A549 (cell line): ENCODE measurements at regions not wholly inside any gene's neighbourhood (a gene's known extent, or its start where the extent isn't known, plus 50 kb on each side); places are given as distances from the start of the nearest gene placed in this dataset.

ENCODE experiments used
- ATAC-seq, 2 experiments: fragments of 200-7000 bp in 1 of 2; fragments of >200 bp in 1 of 2; cut with Nextera tagmentation in 1 of 2; cut with Tn5 transposase in 1 of 2; 3 replicates each; pipeline versions ENCODE4 v1.8.0 to v1.9.1; 2018 to 2020; ENCODE audit warnings: mild to moderate bottlenecking in 1 of 2, moderate library complexity in 1 of 2
- CTCF ChIA-PET: fragments of 300-600 bp; sonication (Branson Sonifier 250); formaldehyde crosslinking; extraction: SDS; loops from one replicate; lab custom pipeline; 2021; ENCODE audit warnings: antibody characterized with exemption, inconsistent platforms; lab: Yijun Ruan, JAX
- POLR2A ChIA-PET: fragments of 350-600 bp; formaldehyde crosslinking; extraction: SDS; loops from one replicate; lab custom pipeline; 2021; ENCODE audit warnings: antibody characterized with exemption, inconsistent platforms; lab: Yijun Ruan, JAX
- DNase-seq, 2 experiments: peaks; one replicate each; pipeline versions ENCODE4 v3.0.0 to v3.0.0-alpha.2; 2011 to 2016; ENCODE audit warnings: low read depth in 1 of 2, low spot score in 1 of 2
- FAIRE-seq: peaks from 2 replicates; lab custom pipeline; 2011; peaks lifted over from hg19 to GRCh38; lab: Jason Lieb, UNC
- H3K27ac ChIP-seq, 2 experiments: fragments of >200 bp; sonication (Bioruptor Twin); formaldehyde crosslinking; 3 replicates each; pipeline ENCODE4 v1.5.1; 2016 to 2017
- H3K4me1 ChIP-seq: fragments of >200 bp; sonication (Bioruptor Twin); formaldehyde crosslinking; 3 replicates; pipeline ENCODE4 v1.6.1; 2016
- H3K4me2 ChIP-seq: fragments of >200 bp; sonication (Bioruptor Twin); formaldehyde crosslinking; 3 replicates; pipeline ENCODE4 v1.6.1; 2016
- H3K4me3 ChIP-seq: fragments of >200 bp; sonication (Bioruptor Twin); formaldehyde crosslinking; 3 replicates; pipeline ENCODE4 v1.5.1; 2016
- H3K9me3 ChIP-seq: fragments of >200 bp; sonication (Bioruptor Twin); formaldehyde crosslinking; 3 replicates; pipeline ENCODE4 v1.6.1; 2016
- ATOH8 ChIP-seq: fragments of 250-450 bp; sonication (Bioruptor Pico); IDR thresholded peaks from 2 replicates; pipeline ENCODE4 v1.5.0; 2020; ENCODE audit warnings: low read depth, mild to moderate bottlenecking, moderate library complexity
- CBX8 ChIP-seq: fragments of 200-600 bp; sonication (generic); IDR thresholded peaks from 2 replicates; pipeline ENCODE4 v1.6.1; 2016
- CHD4 ChIP-seq: fragments of 200-600 bp; sonication (generic); IDR thresholded peaks from 2 replicates; pipeline ENCODE4 v1.6.1; 2016; ENCODE audit warnings: antibody characterized with exemption, mild to moderate bottlenecking, borderline replicate concordance
- EHF ChIP-seq: fragments of 250-450 bp; sonication (Bioruptor Pico); IDR thresholded peaks from 2 replicates; pipeline ENCODE4 v1.5.0; 2020; ENCODE audit warnings: mild to moderate bottlenecking
- ELK1 ChIP-seq: fragments of 150-350 bp; IDR thresholded peaks from 2 replicates; pipeline ENCODE4 v1.6.1; 2014; ENCODE audit warnings: low read depth, mild to moderate bottlenecking, low read length
- EP300 ChIP-seq, 2 experiments: fragments of >200 bp; sonication (Bioruptor Twin); formaldehyde crosslinking; IDR thresholded peaks; 2 replicates in 1 of 2; 3 replicates in 1 of 2; pipeline ENCODE4 v1.6.1; 2016 to 2017
- FOXS1 ChIP-seq: fragments of 250-450 bp; sonication (Bioruptor Pico); IDR thresholded peaks from 2 replicates; pipeline ENCODE4 v1.5.0; 2020; ENCODE audit warnings: mild to moderate bottlenecking, moderate library complexity
- HDAC2 ChIP-seq: fragments of 200-600 bp; sonication (generic); IDR thresholded peaks from 2 replicates; pipeline ENCODE4 v1.6.1; 2016
- HOXA7 ChIP-seq: fragments of 250-450 bp; sonication (Bioruptor Pico); IDR thresholded peaks from 2 replicates; pipeline ENCODE4 v1.5.0; 2020; ENCODE audit warnings: mild to moderate bottlenecking, moderate library complexity
- KDM1A ChIP-seq: fragments of 200-600 bp; sonication (generic); IDR thresholded peaks from 2 replicates; pipeline ENCODE4 v1.6.1; 2016; ENCODE audit warnings: low read depth, mild to moderate bottlenecking
- MAFK ChIP-seq: fragments of 450-650 bp; IDR thresholded peaks from 2 replicates; pipeline ENCODE4 v1.6.1; 2014; ENCODE audit not compliant: partially characterized antibody
- MAZ ChIP-seq: fragments of 150-350 bp; IDR thresholded peaks from 2 replicates; pipeline ENCODE4 v1.6.1; 2014; ENCODE audit warnings: antibody characterized with exemption, low read depth, low read length, borderline replicate concordance
- MYC ChIP-seq: IDR thresholded peaks from 2 replicates; pipeline ENCODE4 v1.6.1; 2012; ENCODE audit warnings: mild to moderate bottlenecking, inconsistent platforms, low read length, improper control_type of control experiment, borderline replicate concordance
- NFE2L2 ChIP-seq: fragments of 150-350 bp; conservative IDR thresholded peaks from 2 replicates; pipeline ENCODE4 v1.6.1; 2014; ENCODE audit warnings: low read length
- NR3C1 ChIP-seq: fragments of >200 bp; sonication (Bioruptor Twin); formaldehyde crosslinking; IDR thresholded peaks from 3 replicates; pipeline ENCODE4 v1.6.1; 2017
- POLR2AphosphoS2 ChIP-seq: conservative IDR thresholded peaks from 2 replicates; pipeline ENCODE4 v1.6.1; 2012; ENCODE audit warnings: low read length, improper control_type of control experiment, inconsistent platforms
- RAD21 ChIP-seq, 2 experiments: fragments of >200 bp in 1 of 2; sonication (Bioruptor Twin) in 1 of 2; formaldehyde crosslinking in 1 of 2; IDR thresholded peaks in 1 of 2; conservative IDR thresholded peaks in 1 of 2; 2 replicates in 1 of 2; 3 replicates in 1 of 2; pipeline ENCODE4 v1.6.1; 2012 to 2018; ENCODE audit warnings: inconsistent platforms in 1 of 2
- RFX5 ChIP-seq: fragments of 450-650 bp; IDR thresholded peaks from 2 replicates; pipeline ENCODE4 v1.7.1; 2014; ENCODE audit warnings: antibody characterized with exemption, mild to moderate bottlenecking, moderate library complexity
- TFCP2L1 ChIP-seq: fragments of 250-450 bp; sonication (Bioruptor Pico); IDR thresholded peaks from 2 replicates; pipeline ENCODE4 v1.5.0; 2021; ENCODE audit warnings: mild to moderate bottlenecking
- TP53 ChIP-seq: fragments of 250-450 bp; sonication (Bioruptor Pico); IDR thresholded peaks from 2 replicates; pipeline ENCODE4 v1.5.0; 2021; ENCODE audit warnings: mild to moderate bottlenecking, moderate library complexity
- ZFP36 ChIP-seq: fragments of 450-650 bp; IDR thresholded peaks from 2 replicates; pipeline ENCODE4 v1.6.1; 2014; ENCODE audit warnings: borderline replicate concordance; ENCODE audit not compliant: partially characterized antibody
- ZNF302 ChIP-seq: fragments of 250-450 bp; sonication (Bioruptor Pico); IDR thresholded peaks from 2 replicates; pipeline ENCODE4 v1.9.0; 2021; ENCODE audit warnings: inconsistent platforms, mild to moderate bottlenecking, moderate library complexity
- WGBS: methylation state at CpG from one replicate; pipeline ENCODE4 v1.1.6; 2017; ENCODE audit errors: missing lambda C conversion rate; 5-methylcytosine and 5-hydroxymethylcytosine counted together
- TF ChIP-seq, protein P1 (sequence below): fragments of 250-450 bp; sonication (Bioruptor Pico); IDR thresholded peaks from 2 replicates; pipeline ENCODE4 v1.5.0; 2021; ENCODE audit warnings: mild to moderate bottlenecking, moderate library complexity, borderline replicate concordance
- TF ChIP-seq, protein P2 (sequence below): IDR thresholded peaks from 2 replicates; pipeline ENCODE4 v1.6.1; 2012
- TF ChIP-seq, protein P3 (sequence below): IDR thresholded peaks from 2 replicates; pipeline ENCODE4 v1.6.1; 2012; ENCODE audit warnings: low read depth, borderline replicate concordance

- Histone ChIP-seq H3K4me1 (no peaks in the 10 kb centered on the region), H3K27ac (no peak overlapping the region), H3K9me3 (no peaks in the 10 kb centered on the region), H3K4me3 (no peak overlapping the region), H3K4me2 (no peak overlapping the region)
- ATAC-seq (no peak), FAIRE-seq (no peak), DNase-seq (no peak)
- 21% methylated on average over 7 of the region's 7 CpGs for WGBS
- CTCF ChIA-PET, result no interaction called here
- POLR2A ChIA-PET, result no interaction called here
- TF ChIP-seq, protein P1, sequence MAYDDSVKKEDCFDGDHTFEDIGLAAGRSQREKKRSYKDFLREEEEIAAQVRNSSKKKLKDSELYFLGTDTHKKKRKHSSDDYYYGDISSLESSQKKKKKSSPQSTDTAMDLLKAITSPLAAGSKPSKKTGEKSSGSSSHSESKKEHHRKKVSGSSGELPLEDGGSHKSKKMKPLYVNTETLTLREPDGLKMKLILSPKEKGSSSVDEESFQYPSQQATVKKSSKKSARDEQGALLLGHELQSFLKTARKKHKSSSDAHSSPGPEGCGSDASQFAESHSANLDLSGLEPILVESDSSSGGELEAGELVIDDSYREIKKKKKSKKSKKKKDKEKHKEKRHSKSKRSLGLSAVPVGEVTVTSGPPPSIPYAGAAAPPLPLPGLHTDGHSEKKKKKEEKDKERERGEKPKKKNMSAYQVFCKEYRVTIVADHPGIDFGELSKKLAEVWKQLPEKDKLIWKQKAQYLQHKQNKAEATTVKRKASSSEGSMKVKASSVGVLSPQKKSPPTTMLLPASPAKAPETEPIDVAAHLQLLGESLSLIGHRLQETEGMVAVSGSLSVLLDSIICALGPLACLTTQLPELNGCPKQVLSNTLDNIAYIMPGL, result no peak
- TF ChIP-seq ZFP36, result no peak
- no peak for TF ChIP-seq TP53 (CRISPR knock-in tag)
- TF ChIP-seq POLR2AphosphoS2, result no peak
- TF ChIP-seq MAFK, result no peak
- no peak for TF ChIP-seq NFE2L2
- TF ChIP-seq RAD21 (conservative IDR thresholded peaks at IDR 0.05 in 1 of 2, IDR thresholded peaks at IDR 0.05 in 1 of 2), result no peak
- TF ChIP-seq, protein P2, sequence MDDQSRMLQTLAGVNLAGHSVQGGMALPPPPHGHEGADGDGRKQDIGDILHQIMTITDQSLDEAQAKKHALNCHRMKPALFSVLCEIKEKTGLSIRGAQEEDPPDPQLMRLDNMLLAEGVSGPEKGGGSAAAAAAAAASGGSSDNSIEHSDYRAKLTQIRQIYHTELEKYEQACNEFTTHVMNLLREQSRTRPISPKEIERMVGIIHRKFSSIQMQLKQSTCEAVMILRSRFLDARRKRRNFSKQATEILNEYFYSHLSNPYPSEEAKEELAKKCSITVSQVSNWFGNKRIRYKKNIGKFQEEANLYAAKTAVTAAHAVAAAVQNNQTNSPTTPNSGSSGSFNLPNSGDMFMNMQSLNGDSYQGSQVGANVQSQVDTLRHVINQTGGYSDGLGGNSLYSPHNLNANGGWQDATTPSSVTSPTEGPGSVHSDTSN, result no peak
- no peak for TF ChIP-seq NR3C1
- no peak for TF ChIP-seq EP300 (IDR thresholded peaks at IDR 0.05)
- no peak for TF ChIP-seq MAZ
- no peak for TF ChIP-seq RFX5
- TF ChIP-seq, protein P3, sequence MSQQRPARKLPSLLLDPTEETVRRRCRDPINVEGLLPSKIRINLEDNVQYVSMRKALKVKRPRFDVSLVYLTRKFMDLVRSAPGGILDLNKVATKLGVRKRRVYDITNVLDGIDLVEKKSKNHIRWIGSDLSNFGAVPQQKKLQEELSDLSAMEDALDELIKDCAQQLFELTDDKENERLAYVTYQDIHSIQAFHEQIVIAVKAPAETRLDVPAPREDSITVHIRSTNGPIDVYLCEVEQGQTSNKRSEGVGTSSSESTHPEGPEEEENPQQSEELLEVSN, result no peak
- no peak for TF ChIP-seq TFCP2L1 (CRISPR knock-in tag)
- no peak for TF ChIP-seq EHF (CRISPR knock-in tag)
Observed at GRCh38 chr2:221166292-221166691, 405.8 kb downstream of the EPHA4 start.

DNA sequence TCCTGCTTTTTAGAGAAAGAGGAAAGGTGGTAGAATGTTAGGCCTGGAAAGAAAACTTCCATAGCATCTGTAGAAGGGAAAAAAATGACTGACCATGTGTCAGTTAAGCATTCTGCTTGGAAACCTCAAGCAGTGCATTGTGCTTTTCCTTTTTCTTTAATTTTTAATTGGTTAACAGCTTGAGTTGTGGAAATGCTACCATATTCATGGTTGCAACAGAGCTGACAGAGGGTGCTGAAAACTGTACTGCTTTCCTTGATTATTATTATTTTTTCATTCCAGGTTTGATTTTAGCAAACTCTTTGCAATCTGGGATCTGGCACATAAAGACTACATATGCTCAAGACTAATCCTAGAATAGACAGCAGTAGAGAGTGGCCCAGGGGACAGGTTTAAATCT, 404.5 kb downstream of the EPHA4 start:
- Histone ChIP-seq H3K4me2 (no peak overlapping the region), H3K4me1 (no peaks in the 10 kb centered on the region), H3K4me3 (no peak overlapping the region), H3K27ac (no peak overlapping the region), H3K9me3 (no peaks in the 10 kb centered on the region)
- TF ChIP-seq ATOH8 (CRISPR knock-in tag) (no peak), EP300 (IDR thresholded peaks at IDR 0.05) (no peak)
- TF ChIP-seq, protein P3, result no peak
- no peak for DNase-seq
- ATAC-seq, result no peak
- ChIA-PET POLR2A (no interaction called here), CTCF (interaction anchor here (1.0 kb wide), 1 partner anchor 21 kb away, joined by 3 read pairs; no protein-coding TSS in a partner anchor)
- no peak for FAIRE-seq

DNA sequence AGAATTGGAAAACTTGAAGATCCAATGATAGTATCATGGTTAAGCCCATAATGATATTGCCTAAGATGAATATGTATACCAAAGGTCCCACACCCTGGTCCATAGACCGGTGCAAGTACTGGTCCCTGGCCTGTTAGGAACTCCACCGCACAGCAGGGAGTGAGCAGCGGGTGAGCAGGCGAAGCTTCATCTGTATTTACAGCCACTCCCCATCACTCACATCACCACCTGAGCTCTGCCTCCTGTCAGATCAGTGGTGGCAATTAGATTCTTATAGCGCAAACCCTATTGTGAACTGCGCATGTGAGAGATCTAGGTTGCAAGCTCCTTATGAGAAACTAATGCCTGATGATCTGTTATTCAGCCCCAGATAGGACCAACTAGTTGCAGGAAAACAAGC, 402.4 kb downstream of the EPHA4 start:
- Histone ChIP-seq H3K4me2 (no peak overlapping the region), H3K4me3 (no peak overlapping the region)
- no peak for FAIRE-seq
- no peak for TF ChIP-seq ZNF302 (CRISPR knock-in tag)
- TF ChIP-seq HDAC2, result no peak
- no peak for TF ChIP-seq NFE2L2
- TF ChIP-seq CHD4, result no peak
- no peak for TF ChIP-seq KDM1A
- TF ChIP-seq MAFK, result no peak
- no peak for TF ChIP-seq CBX8
- no peak for TF ChIP-seq MYC
- TF ChIP-seq ELK1, result no peak
- TF ChIP-seq EHF (CRISPR knock-in tag), result no peak
- no peak for TF ChIP-seq FOXS1
- TF ChIP-seq ZFP36, result no peak
- no peak for TF ChIP-seq HOXA7 (CRISPR knock-in tag)
- TF ChIP-seq, all 56 proteins: peak for 0
- no peak for ATAC-seq
- Histone ChIP-seq H3K27ac (no peak overlapping the region), H3K4me1 (no peaks in the 10 kb centered on the region), H3K9me3 (no peaks in the 10 kb centered on the region)
- CTCF ChIA-PET, result no interaction called here
- 60% methylated on average over 6 of the region's 6 CpGs for WGBS
- DNase-seq, result no peak
- POLR2A ChIA-PET, result no interaction called here
